HEK293 (cell line): ENCODE measurements at regions not wholly inside any gene's neighbourhood (a gene's known extent, or its start where the extent isn't known, plus 50 kb on each side); places are given as distances from the start of the nearest gene placed in this dataset.

Source experiments
- CTCF ChIA-PET: fragments of 350-600 bp; formaldehyde crosslinking; extraction: SDS; loops from one replicate; lab custom pipeline; 2021; ENCODE audit warnings: antibody characterized with exemption; lab: Yijun Ruan, JAX
- POLR2A ChIA-PET: fragments of 300-600 bp; formaldehyde crosslinking; extraction: SDS; loops from one replicate; lab custom pipeline; 2020; ENCODE audit warnings: antibody characterized with exemption, inconsistent platforms; lab: Yijun Ruan, JAX
- H3K27ac ChIP-seq: fragments of 200-500 bp; sonication (Bioruptor generic); 2 replicates; pipeline ENCODE4 v1.5.1; 2014; ENCODE audit warnings: low read depth, low read length, control low read depth, inconsistent platforms; ENCODE audit errors: extremely low read depth
- H3K36me3 ChIP-seq, 2 experiments: fragments of 200-500 bp in 1 of 2; sonication (Bioruptor generic) in 1 of 2; 1 replicate in 1 of 2; 2 replicates in 1 of 2; pipeline ENCODE4 v1.5.1; 2014 to 2017; ENCODE audit warnings: inconsistent platforms in 2 of 2, low read length in 2 of 2; ENCODE audit not compliant: control insufficient read depth in 2 of 2, insufficient read depth in 1 of 2
- H3K4me1 ChIP-seq: fragments of 200-500 bp; sonication (Bioruptor generic); 2 replicates; pipeline ENCODE4 v1.5.1; 2014; ENCODE audit warnings: mild to moderate bottlenecking, low read length, inconsistent platforms; ENCODE audit not compliant: control insufficient read depth, insufficient read depth
- H3K4me3 ChIP-seq: 2 replicates; pipeline ENCODE4 v1.5.1; 2011; ENCODE audit warnings: low read depth, mild to moderate bottlenecking, control low read depth, low read length, moderate library complexity
- H3K9me3 ChIP-seq: fragments of 200-500 bp; sonication (Bioruptor generic); 2 replicates; pipeline ENCODE4 v1.5.1; 2014; ENCODE audit warnings: low read depth, low read length, inconsistent platforms; ENCODE audit not compliant: control insufficient read depth, insufficient read depth
- HIC1 ChIP-seq: fragments of 450-650 bp; formaldehyde crosslinking; IDR thresholded peaks from 2 replicates; pipeline ENCODE4 v1.5.1; 2016; ENCODE audit warnings: missing biosample characterization, missing genetic modification characterization
- KLF9 ChIP-seq: fragments of 450-650 bp; formaldehyde crosslinking; IDR thresholded peaks from 2 replicates; pipeline ENCODE4 v1.5.1; 2016; ENCODE audit warnings: missing biosample characterization, missing genetic modification characterization, low read depth
- REST ChIP-seq: fragments of 450-650 bp; formaldehyde crosslinking; IDR thresholded peaks from 2 replicates; pipeline ENCODE4 v1.5.1; 2016; ENCODE audit warnings: missing biosample characterization, missing genetic modification characterization
- SALL2 ChIP-seq: fragments of 450-650 bp; formaldehyde crosslinking; IDR thresholded peaks from 2 replicates; pipeline ENCODE4 v1.5.0; 2017; ENCODE audit warnings: missing biosample characterization, mild to moderate bottlenecking, missing genetic modification characterization, borderline replicate concordance
- TCF7L2 ChIP-seq: IDR thresholded peaks from 2 replicates; pipeline ENCODE4 v1.6.1; 2011; ENCODE audit warnings: low read depth, mild to moderate bottlenecking, inconsistent platforms, low read length, moderate library complexity, borderline replicate concordance
- ZBTB1 ChIP-seq: fragments of 450-650 bp; formaldehyde crosslinking; IDR thresholded peaks from 2 replicates; pipeline ENCODE4 v1.5.1; 2016; ENCODE audit warnings: missing biosample characterization, missing genetic modification characterization
- ZBTB10 ChIP-seq: fragments of 450-650 bp; formaldehyde crosslinking; IDR thresholded peaks from 2 replicates; pipeline ENCODE4 v1.5.1; 2016; ENCODE audit warnings: missing biosample characterization, missing genetic modification characterization
- ZNF132 ChIP-seq: fragments of 450-650 bp; formaldehyde crosslinking; IDR thresholded peaks from 2 replicates; pipeline ENCODE4 v1.5.1; 2017; ENCODE audit warnings: missing biosample characterization, missing genetic modification characterization, borderline replicate concordance
- ZNF157 ChIP-seq: fragments of 450-650 bp; formaldehyde crosslinking; IDR thresholded peaks from 2 replicates; pipeline ENCODE4 v1.5.1; 2016; ENCODE audit warnings: missing biosample characterization, missing genetic modification characterization
- ZNF169 ChIP-seq: fragments of 450-650 bp; formaldehyde crosslinking; IDR thresholded peaks from 2 replicates; pipeline ENCODE4 v1.5.1; 2016; ENCODE audit warnings: missing biosample characterization, missing genetic modification characterization
- ZNF335 ChIP-seq: fragments of 450-650 bp; formaldehyde crosslinking; conservative IDR thresholded peaks from 2 replicates; pipeline ENCODE4 v1.5.1; 2016; ENCODE audit warnings: missing biosample characterization, missing genetic modification characterization
- ZNF362 ChIP-seq: fragments of 450-650 bp; formaldehyde crosslinking; IDR thresholded peaks from 2 replicates; pipeline ENCODE4 v1.5.1; 2016; ENCODE audit warnings: missing biosample characterization, missing genetic modification characterization
- ZNF423 ChIP-seq: fragments of 450-650 bp; formaldehyde crosslinking; IDR thresholded peaks from 2 replicates; pipeline ENCODE4 v1.5.1; 2016; ENCODE audit warnings: missing biosample characterization, missing genetic modification characterization
- ZNF501 ChIP-seq: fragments of 450-650 bp; formaldehyde crosslinking; IDR thresholded peaks from 2 replicates; pipeline ENCODE4 v1.5.1; 2016; ENCODE audit warnings: missing biosample characterization, missing genetic modification characterization
- ZNF513 ChIP-seq: fragments of 450-650 bp; IDR thresholded peaks from 2 replicates; pipeline ENCODE4 v1.5.1; 2018; ENCODE audit warnings: missing biosample characterization, missing genetic modification characterization
- ZNF629 ChIP-seq: fragments of 450-650 bp; formaldehyde crosslinking; IDR thresholded peaks from 2 replicates; pipeline ENCODE4 v1.5.1; 2017; ENCODE audit warnings: missing biosample characterization, missing genetic modification characterization
- ZNF664 ChIP-seq: fragments of 450-650 bp; formaldehyde crosslinking; IDR thresholded peaks from 2 replicates; pipeline ENCODE4 v1.5.1; 2016; ENCODE audit warnings: missing biosample characterization, missing genetic modification characterization
- ZNF747 ChIP-seq: fragments of 450-650 bp; formaldehyde crosslinking; IDR thresholded peaks from 2 replicates; pipeline ENCODE4 v1.5.1; 2016; ENCODE audit warnings: missing biosample characterization, missing genetic modification characterization
- ZNF777 ChIP-seq: fragments of 450-650 bp; formaldehyde crosslinking; IDR thresholded peaks from 2 replicates; pipeline ENCODE4 v1.5.1; 2017; ENCODE audit warnings: missing biosample characterization, missing genetic modification characterization, borderline replicate concordance

GRCh38 chr15:69573815-69574475 is 121.3 kb downstream of the RPLP1 start (continued):
- TF ChIP-seq ZNF423 (tag by site-specific recombination): no peak
- no peak for TF ChIP-seq ZNF513 (tag by site-specific recombination)
- TF ChIP-seq REST: no peak
- no peak for TF ChIP-seq TCF7L2
- TF ChIP-seq ZNF747 (tag by site-specific recombination): no peak
- no peak for TF ChIP-seq SALL2 (tag by site-specific recombination)

- POLR2A ChIA-PET: no interaction called here
- Histone ChIP-seq H3K4me3 (no peak overlapping the region), H3K36me3 (no peaks in the 10 kb centered on the region), H3K4me1 (0 out of 2 replicates have a peak, but pooled peaks cover 3% of the 10 kb centered on the region), H3K9me3 (no peaks in the 10 kb centered on the region), H3K27ac (no peak overlapping the region)
- CTCF ChIA-PET: interaction anchor here (0.8 to 1.2 kb wide), 2 partner anchors 19 to 52 kb away, joined by 3 read pairs; no protein-coding TSS in a partner anchor
- TF ChIP-seq ZNF335 (peak; percentile 32; the same call in 1 of the 2 replicates), ZNF169 (tag by site-specific recombination) (no peak)
These were observed 121.9 kb downstream of the RPLP1 start for GRCh38 chr15:69574506-69574905.

GRCh38 chr15:69575387-69575786 is 122.8 kb downstream of the RPLP1 start:
- Histone ChIP-seq H3K9me3 (no peaks in the 10 kb centered on the region), H3K27ac (no peak overlapping the region), H3K36me3 (no peaks in the 10 kb centered on the region), H3K4me1 (0 out of 2 replicates have a peak, but pooled peaks cover 3% of the 10 kb centered on the region), H3K4me3 (no peak overlapping the region)
- CTCF ChIA-PET: interaction anchor here (0.7 to 1.2 kb wide), 7 partner anchors 15 to 673 kb away, joined by 3 to 4 read pairs (median 3); no protein-coding TSS in a partner anchor
- POLR2A ChIA-PET: no interaction called here
- TF ChIP-seq ZBTB1: no peak
- no peak for TF ChIP-seq HIC1 (tag by site-specific recombination)
- no peak for TF ChIP-seq ZNF362 (tag by site-specific recombination)
- no peak for TF ChIP-seq ZNF132 (tag by site-specific recombination)
- TF ChIP-seq ZNF629: no peak
- no peak for TF ChIP-seq KLF9 (tag by site-specific recombination)
- no peak for TF ChIP-seq ZBTB10 (tag by site-specific recombination)
- TF ChIP-seq ZNF157 (tag by site-specific recombination): no peak
- no peak for TF ChIP-seq ZNF777 (tag by site-specific recombination)
- TF ChIP-seq ZNF501 (tag by site-specific recombination): no peak
- no peak for TF ChIP-seq ZNF664
